ENCODE measurements at regions not wholly inside any gene's neighbourhood (a gene's known extent, or its start where the extent isn't known, plus 50 kb on each side); places are given as distances from the start of the nearest gene placed in this dataset.

DNA sequence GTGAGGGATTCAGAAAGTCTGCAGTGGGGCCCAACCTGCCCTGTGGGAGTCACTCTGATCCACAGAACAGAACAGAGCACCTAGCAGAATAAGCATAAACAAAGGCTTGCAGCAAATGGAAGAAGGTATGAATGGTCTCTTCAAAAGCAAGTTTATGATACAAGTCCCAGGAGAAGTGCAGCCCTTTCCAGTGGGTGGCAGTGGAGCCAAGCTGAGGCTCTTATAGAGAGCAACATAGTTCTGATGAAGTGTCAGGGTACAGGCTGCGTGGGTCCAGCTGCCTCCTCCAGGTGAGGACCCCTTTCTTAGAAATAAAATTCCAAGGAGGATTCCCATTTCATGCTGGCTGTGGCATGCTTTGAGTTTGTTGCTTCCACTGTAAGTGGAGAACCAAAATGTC is 88.8 kb upstream of the PAK3 start:
- Histone ChIP-seq H3K27ac (ENCODE audit: low read depth, low read length) (no peak overlapping the region), H3K36me3 (ENCODE audit: control insufficient read depth, insufficient read depth, low read length) (no peaks in the 10 kb centered on the region), H3K4me1 (ENCODE audit: control insufficient read depth, insufficient read depth, low read length) (peaks cover 8% of the 10 kb centered on the region; the same call in 1 of the 2 replicates), H3K9ac (ENCODE audit: low read length) (no peak overlapping the region), H3K27me3 (ENCODE audit: control insufficient read depth, insufficient read depth, low read length) (peaks cover 56% of the 10 kb centered on the region; the same call in 1 of the 2 replicates), H3K9me3 (ENCODE audit: control insufficient read depth, insufficient read depth, low read depth, low read length) (no peaks in the 10 kb centered on the region), H3K4me3 (ENCODE audit: low read depth, low read length) (no peak overlapping the region)

DNA sequence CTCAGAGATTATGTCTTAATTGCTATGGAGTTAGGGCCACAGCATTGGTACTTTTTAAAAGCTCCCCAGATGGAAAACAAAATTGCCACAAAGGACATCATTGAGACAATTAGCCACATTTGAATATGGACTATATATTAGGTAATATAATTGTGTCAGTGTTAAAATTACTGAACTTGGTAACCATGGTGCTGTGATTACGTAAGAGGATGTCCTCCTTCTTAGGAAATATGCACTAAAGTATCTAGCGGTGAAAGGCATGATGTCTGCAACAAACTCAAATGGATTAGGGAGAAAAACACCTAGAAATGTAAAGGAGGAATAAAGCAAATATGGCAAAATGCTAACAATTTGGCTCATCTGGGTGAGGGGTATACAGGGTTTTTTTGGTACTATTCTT is 89.9 kb upstream of the PAK3 start:
- Histone ChIP-seq H3K9me3 (ENCODE audit: control insufficient read depth, insufficient read depth, low read depth, low read length) (no peaks in the 10 kb centered on the region), H3K27ac (ENCODE audit: low read depth, low read length) (no peak overlapping the region), H3K27me3 (ENCODE audit: control insufficient read depth, insufficient read depth, low read length) (peaks cover 49% of the 10 kb centered on the region; the same call in 1 of the 2 replicates), H3K9ac (ENCODE audit: low read length) (no peak overlapping the region), H3K4me3 (ENCODE audit: low read depth, low read length) (no peak overlapping the region), H3K36me3 (ENCODE audit: control insufficient read depth, insufficient read depth, low read length) (no peaks in the 10 kb centered on the region), H3K4me1 (ENCODE audit: control insufficient read depth, insufficient read depth, low read length) (peaks cover 5% of the 10 kb centered on the region; the same call in 1 of the 2 replicates)

- H3K9me3 ChIP-seq (ENCODE audit: control insufficient read depth, insufficient read depth, low read depth, low read length): no peaks in the 10 kb centered on the region
- no peak overlapping the region for H3K9ac ChIP-seq (ENCODE audit: low read length)
- peaks cover 40% of the 10 kb centered on the region; the same call in 1 of the 2 replicates for H3K27me3 ChIP-seq (ENCODE audit: control insufficient read depth, insufficient read depth, low read length)
- no peaks in the 10 kb centered on the region for H3K4me1 ChIP-seq (ENCODE audit: control insufficient read depth, insufficient read depth, low read length)
- H3K4me3 ChIP-seq (ENCODE audit: low read depth, low read length): no peak overlapping the region
- H3K27ac ChIP-seq (ENCODE audit: low read depth, low read length): no peak overlapping the region
- no peaks in the 10 kb centered on the region for H3K36me3 ChIP-seq (ENCODE audit: control insufficient read depth, insufficient read depth, low read length)
These were observed 90.8 kb upstream of the PAK3 start for GRCh38 chrX:111005166-111005565.

- H3K27ac ChIP-seq (ENCODE audit: low read depth, low read length): no peak overlapping the region
- H3K4me1 ChIP-seq (ENCODE audit: control insufficient read depth, insufficient read depth, low read length): no peaks in the 10 kb centered on the region
- no peaks in the 10 kb centered on the region for H3K9me3 ChIP-seq (ENCODE audit: control insufficient read depth, insufficient read depth, low read depth, low read length)
- peaks cover 44% of the 10 kb centered on the region; the same call in 1 of the 2 replicates for H3K27me3 ChIP-seq (ENCODE audit: control insufficient read depth, insufficient read depth, low read length)
- no peak overlapping the region for H3K9ac ChIP-seq (ENCODE audit: low read length)
- H3K4me3 ChIP-seq (ENCODE audit: low read depth, low read length): no peak overlapping the region
- no peaks in the 10 kb centered on the region for H3K36me3 ChIP-seq (ENCODE audit: control insufficient read depth, insufficient read depth, low read length)
These were observed 92.9 kb upstream of the PAK3 start for GRCh38 chrX:111003118-111003517.

GRCh38 chrX:110992611-110993010 is 103.4 kb upstream of the PAK3 start:
- H3K4me1 ChIP-seq (ENCODE audit: control insufficient read depth, insufficient read depth, low read length): no peaks in the 10 kb centered on the region
- H3K27ac ChIP-seq (ENCODE audit: low read depth, low read length): no peak overlapping the region
- no peak overlapping the region for H3K4me3 ChIP-seq (ENCODE audit: low read depth, low read length)
- no peak overlapping the region for H3K9ac ChIP-seq (ENCODE audit: low read length)
- no peaks in the 10 kb centered on the region for H3K36me3 ChIP-seq (ENCODE audit: control insufficient read depth, insufficient read depth, low read length)
- peaks cover 24% of the 10 kb centered on the region; the same call in 1 of the 2 replicates for H3K27me3 ChIP-seq (ENCODE audit: control insufficient read depth, insufficient read depth, low read length)
- no peaks in the 10 kb centered on the region for H3K9me3 ChIP-seq (ENCODE audit: control insufficient read depth, insufficient read depth, low read depth, low read length)

GRCh38 chrX:110989869-110990268 is 106.1 kb upstream of the PAK3 start:
- peaks cover 6% of the 10 kb centered on the region; the same call in 1 of the 2 replicates for H3K4me1 ChIP-seq (ENCODE audit: control insufficient read depth, insufficient read depth, low read length)
- no peaks in the 10 kb centered on the region for H3K36me3 ChIP-seq (ENCODE audit: control insufficient read depth, insufficient read depth, low read length)
- H3K27ac ChIP-seq (ENCODE audit: low read depth, low read length): no peak overlapping the region
- H3K9ac ChIP-seq (ENCODE audit: low read length): no peak overlapping the region
- H3K4me3 ChIP-seq (ENCODE audit: low read depth, low read length): no peak overlapping the region
- H3K27me3 ChIP-seq (ENCODE audit: control insufficient read depth, insufficient read depth, low read length): peaks cover 32% of the 10 kb centered on the region; the same call in 1 of the 2 replicates
- no peaks in the 10 kb centered on the region for H3K9me3 ChIP-seq (ENCODE audit: control insufficient read depth, insufficient read depth, low read depth, low read length)

- Histone ChIP-seq H3K4me1 (ENCODE audit: control insufficient read depth, insufficient read depth, low read length) (peaks cover 6% of the 10 kb centered on the region; the same call in 1 of the 2 replicates), H3K27me3 (ENCODE audit: control insufficient read depth, insufficient read depth, low read length) (peaks cover 32% of the 10 kb centered on the region; the same call in 1 of the 2 replicates), H3K36me3 (ENCODE audit: control insufficient read depth, insufficient read depth, low read length) (no peaks in the 10 kb centered on the region), H3K27ac (ENCODE audit: low read depth, low read length) (no peak overlapping the region), H3K9me3 (ENCODE audit: control insufficient read depth, insufficient read depth, low read depth, low read length) (no peaks in the 10 kb centered on the region), H3K9ac (ENCODE audit: low read length) (no peak overlapping the region), H3K4me3 (ENCODE audit: low read depth, low read length) (no peak overlapping the region)
These were observed 106.5 kb upstream of the PAK3 start for GRCh38 chrX:110989447-110989846.

GRCh38 chrX:110987292-110987691 is 108.7 kb upstream of the PAK3 start:
- peaks cover 31% of the 10 kb centered on the region; the same call in 1 of the 2 replicates for H3K27me3 ChIP-seq (ENCODE audit: control insufficient read depth, insufficient read depth, low read length)
- H3K9me3 ChIP-seq (ENCODE audit: control insufficient read depth, insufficient read depth, low read depth, low read length): no peaks in the 10 kb centered on the region
- no peak overlapping the region for H3K27ac ChIP-seq (ENCODE audit: low read depth, low read length)
- H3K4me3 ChIP-seq (ENCODE audit: low read depth, low read length): no peak overlapping the region
- peaks cover 10% of the 10 kb centered on the region for H3K4me1 ChIP-seq (ENCODE audit: control insufficient read depth, insufficient read depth, low read length)
- H3K36me3 ChIP-seq (ENCODE audit: control insufficient read depth, insufficient read depth, low read length): no peaks in the 10 kb centered on the region
- no peak overlapping the region for H3K9ac ChIP-seq (ENCODE audit: low read length)

GRCh38 chrX:110985470-110985869 is 110.5 kb upstream of the PAK3 start:
- no peak overlapping the region for H3K27ac ChIP-seq (ENCODE audit: low read depth, low read length)
- no peaks in the 10 kb centered on the region for H3K9me3 ChIP-seq (ENCODE audit: control insufficient read depth, insufficient read depth, low read depth, low read length)
- H3K4me1 ChIP-seq (ENCODE audit: control insufficient read depth, insufficient read depth, low read length): peaks cover 10% of the 10 kb centered on the region
- no peak overlapping the region for H3K4me3 ChIP-seq (ENCODE audit: low read depth, low read length)
- peaks cover 38% of the 10 kb centered on the region; the same call in 1 of the 2 replicates for H3K27me3 ChIP-seq (ENCODE audit: control insufficient read depth, insufficient read depth, low read length)
- no peaks in the 10 kb centered on the region for H3K36me3 ChIP-seq (ENCODE audit: control insufficient read depth, insufficient read depth, low read length)
- no peak overlapping the region for H3K9ac ChIP-seq (ENCODE audit: low read length)

DNA sequence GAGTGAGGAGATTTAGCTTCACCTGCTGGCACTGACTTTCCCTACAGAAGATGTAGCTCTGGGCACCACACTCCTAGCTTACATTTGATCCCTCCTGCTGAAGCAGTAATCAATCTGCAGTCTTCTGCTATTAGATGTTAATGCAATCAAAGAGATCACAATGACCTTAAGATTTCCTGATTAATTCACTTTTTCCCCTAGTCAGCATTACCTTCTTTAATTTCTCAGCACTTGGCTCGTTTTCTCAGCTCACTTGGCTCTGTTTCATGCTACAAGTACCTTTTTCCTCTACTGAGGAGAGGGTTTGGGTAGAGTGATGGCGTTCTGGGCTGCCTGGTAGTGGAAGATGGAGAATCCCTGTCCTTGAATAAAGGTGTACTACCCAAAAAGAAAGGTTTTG is 113.0 kb upstream of the PAK3 start:
- Histone ChIP-seq H3K4me3 (ENCODE audit: low read depth, low read length) (no peak overlapping the region), H3K27me3 (ENCODE audit: control insufficient read depth, insufficient read depth, low read length) (peaks cover 38% of the 10 kb centered on the region; the same call in 1 of the 2 replicates), H3K36me3 (ENCODE audit: control insufficient read depth, insufficient read depth, low read length) (no peaks in the 10 kb centered on the region), H3K27ac (ENCODE audit: low read depth, low read length) (no peak overlapping the region), H3K9ac (ENCODE audit: low read length) (no peak overlapping the region), H3K4me1 (ENCODE audit: control insufficient read depth, insufficient read depth, low read length) (peaks cover 10% of the 10 kb centered on the region), H3K9me3 (ENCODE audit: control insufficient read depth, insufficient read depth, low read depth, low read length) (no peaks in the 10 kb centered on the region)

DNA sequence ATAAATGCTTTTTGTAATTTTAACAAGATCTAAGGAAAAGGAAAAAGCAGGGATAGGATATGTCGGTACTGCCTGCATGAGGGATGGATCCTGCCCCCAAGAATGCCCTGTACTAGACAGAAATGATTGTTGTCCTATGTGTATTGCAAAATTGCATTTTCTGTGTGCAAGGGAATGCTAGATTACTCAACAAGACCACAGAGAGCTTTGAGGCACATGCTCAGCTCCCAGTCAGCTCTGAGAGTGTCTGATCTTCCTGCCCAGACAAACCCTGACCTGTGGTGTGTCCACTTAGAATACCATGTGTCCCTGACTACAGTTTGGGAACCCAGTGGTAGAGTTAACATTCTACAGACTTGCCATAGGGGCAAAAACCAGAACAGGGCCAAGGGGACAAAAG is 129.2 kb upstream of the PAK3 start:
- Histone ChIP-seq H3K27me3 (ENCODE audit: control insufficient read depth, insufficient read depth, low read length) (peaks cover 6% of the 10 kb centered on the region; the same call in 1 of the 2 replicates), H3K27ac (ENCODE audit: low read depth, low read length) (no peak overlapping the region), H3K4me3 (ENCODE audit: low read depth, low read length) (no peak overlapping the region)

More for the DNA sequence above, 129.2 kb upstream of the PAK3 start:
- H3K9me3 ChIP-seq (ENCODE audit: control insufficient read depth, insufficient read depth, low read depth, low read length): no peaks in the 10 kb centered on the region
- no peak overlapping the region for H3K9ac ChIP-seq (ENCODE audit: low read length)
- no peaks in the 10 kb centered on the region for H3K36me3 ChIP-seq (ENCODE audit: control insufficient read depth, insufficient read depth, low read length)
- peaks cover 30% of the 10 kb centered on the region for H3K4me1 ChIP-seq (ENCODE audit: control insufficient read depth, insufficient read depth, low read length)
